ENCODE measurements at regions not wholly inside any gene's neighbourhood (a gene's known extent, or its start where the extent isn't known, plus 50 kb on each side); places are given as distances from the start of the nearest gene placed in this dataset.

GRCh38 chr18:8507361-8507760 lies 101.9 kb upstream of the RAB12 start:
- no peak overlapping the region for H2AK9ac ChIP-seq (replicated peaks; ENCODE audit: low read depth, low read length, poor library complexity)
- dilution Hi-C loops (cut with HindIII; ENCODE audit: low sequenced_read_pairs, unreplicated experiment) (no loop called here), intact Hi-C loops (cut with micrococcal nuclease) (no loop called here), in situ Hi-C loops (cut with MboI; ENCODE audit: low sequenced_read_pairs) (no loop called here)
- H3K27ac ChIP-seq (ENCODE audit: insufficient read depth, low read length) = no peak overlapping the region
- H2AFZ ChIP-seq (replicated peaks; ENCODE audit: low read length, poor library complexity) = no peak overlapping the region
- H2BK15ac ChIP-seq (ENCODE audit: low read depth, low read length) = no peak overlapping the region
- H3K23ac ChIP-seq (ENCODE audit: low read depth, low read length) = no peak overlapping the region
- H2BK20ac ChIP-seq (ENCODE audit: low read depth, low read length) = no peak overlapping the region
- ATAC-seq (ENCODE audit: low read depth) (peak; percentile 32), DNase-seq (peak; percentile 4)
- no peak overlapping the region for H3K4ac ChIP-seq (ENCODE audit: low read depth, low read length)
- H3K27me3 ChIP-seq (ENCODE audit: control insufficient read depth, insufficient read depth, low read length) = peaks cover 24% of the 10 kb centered on the region
- H2AK5ac ChIP-seq (ENCODE audit: low read depth, low read length) = no peak overlapping the region
- H2BK5ac ChIP-seq (ENCODE audit: low read depth, low read length, poor library complexity, severe bottlenecking) = no peak overlapping the region
- H3K14ac ChIP-seq (replicated peaks; ENCODE audit: low read depth, low read length) = no peak overlapping the region
- no peak overlapping the region for H3K4me2 ChIP-seq (ENCODE audit: low read depth, low read length)
- no CpG with 5 or more reads among the region's 5 CpGs for WGBS, 2 experiments (ENCODE audit: extremely low coverage in 2 of 2, insufficient read length in 1 of 2)
- no peaks in the 10 kb centered on the region for H3K79me1 ChIP-seq (ENCODE audit: low read depth in 1 of 2, low read length in 2 of 2)
- H3K9ac ChIP-seq (ENCODE audit: low read depth, low read length) = no peak overlapping the region
- no peaks in the 10 kb centered on the region for H3K9me1 ChIP-seq (ENCODE audit: insufficient read depth, low read length)
- H4K91ac ChIP-seq (ENCODE audit: insufficient read depth, low read depth, low read length) = no peak overlapping the region
- ChIA-PET CTCF (no interaction called here), POLR2A (ENCODE audit: unreplicated experiment) (no interaction called here)
- TF ChIP-seq SMC3 (IDR thresholded peaks at IDR 0.05; ENCODE audit: low read depth, low read length) (no peak), FOS (IDR thresholded peaks at IDR 0.05; ENCODE audit: low read depth, low read length) (no peak), CTCF (conservative IDR thresholded peaks at IDR 0.05; ENCODE audit: low read depth, low read length) (0 out of 2 replicates have a peak, but pooled peaks have one; percentile 25), NFE2L2 (IDR thresholded peaks at IDR 0.05; ENCODE audit: low read depth, low read length) (no peak), MXI1 (IDR thresholded peaks at IDR 0.05; ENCODE audit: borderline replicate concordance, low read depth, low read length) (no peak), RFX5 (IDR thresholded peaks at IDR 0.05; ENCODE audit: low read depth, low read length) (no peak), BHLHE40 (IDR thresholded peaks at IDR 0.05; ENCODE audit: low read depth, low read length) (no peak)
- TF ChIP-seq, protein P1, sequence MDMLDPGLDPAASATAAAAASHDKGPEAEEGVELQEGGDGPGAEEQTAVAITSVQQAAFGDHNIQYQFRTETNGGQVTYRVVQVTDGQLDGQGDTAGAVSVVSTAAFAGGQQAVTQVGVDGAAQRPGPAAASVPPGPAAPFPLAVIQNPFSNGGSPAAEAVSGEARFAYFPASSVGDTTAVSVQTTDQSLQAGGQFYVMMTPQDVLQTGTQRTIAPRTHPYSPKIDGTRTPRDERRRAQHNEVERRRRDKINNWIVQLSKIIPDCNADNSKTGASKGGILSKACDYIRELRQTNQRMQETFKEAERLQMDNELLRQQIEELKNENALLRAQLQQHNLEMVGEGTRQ (IDR thresholded peaks at IDR 0.05; ENCODE audit: low read depth, low read length) = no peak
- no peak overlapping the region for H3K4me3 ChIP-seq (ENCODE audit: insufficient read depth, low read depth, low read length)
- no peak overlapping the region for H2BK120ac ChIP-seq (ENCODE audit: low read depth, low read length)
- H4K5ac ChIP-seq (ENCODE audit: low read depth, low read length) = no peak overlapping the region
- no peak overlapping the region for H4K8ac ChIP-seq (ENCODE audit: low read depth in 2 of 2, low read length in 2 of 2)
- H3K4me1 ChIP-seq (ENCODE audit: control insufficient read depth, insufficient read depth, low read length) = no peaks in the 10 kb centered on the region
- H3K36me3 ChIP-seq (ENCODE audit: control insufficient read depth, insufficient read depth, low read length) = no peaks in the 10 kb centered on the region
- H3K18ac ChIP-seq (ENCODE audit: low read depth, low read length) = no peak overlapping the region
- no peak overlapping the region for H3K56ac ChIP-seq (ENCODE audit: extremely low read depth, insufficient read depth, low read length)
- H3K9me3 ChIP-seq (ENCODE audit: control insufficient read depth, insufficient read depth, low read length) = no peaks in the 10 kb centered on the region; the same call in 1 of the 2 replicates
- no peaks in the 10 kb centered on the region for H4K20me1 ChIP-seq (ENCODE audit: insufficient read depth, low read length)
- no TSS peak for BruUV-seq (replicated peaks)
